ENCODE measurements at regions not wholly inside any gene's neighbourhood (a gene's known extent, or its start where the extent isn't known, plus 50 kb on each side); places are given as distances from the start of the nearest gene placed in this dataset.

DNA sequence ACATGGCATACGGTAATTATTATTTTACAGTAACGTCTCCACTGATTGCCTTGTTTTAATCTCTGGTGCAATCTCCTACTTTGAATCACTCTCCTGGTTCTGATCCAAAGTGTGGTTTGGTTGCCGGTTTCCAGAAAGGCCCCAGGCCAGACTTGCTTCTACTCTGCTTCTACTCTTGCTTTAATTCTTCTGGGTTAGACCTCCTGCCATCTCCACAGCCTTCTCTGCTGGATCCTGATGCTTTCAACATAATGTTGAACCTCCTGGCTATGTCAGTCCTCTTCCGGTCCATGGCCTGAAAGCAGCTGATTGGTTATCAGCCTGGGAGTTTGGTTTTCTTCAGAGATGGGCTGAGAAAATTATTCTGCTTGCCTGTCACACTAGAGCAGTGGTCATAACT is 266.5 kb upstream of the RIMS1 start:
- WGBS, 2 donors = 34 to 38% methylated on average over 4 of the region's 4 CpGs
- no peak for DNase-seq
- Histone ChIP-seq H3K9me3 (no peaks in the 10 kb centered on the region), H3K27ac (no peak overlapping the region), H3K27me3 (no peaks in the 10 kb centered on the region), H3K4me3 (no peak overlapping the region), H3K36me3 (no peaks in the 10 kb centered on the region), H3K4me1 (no peaks in the 10 kb centered on the region)
- intact Hi-C loops (cut with DNase I) = no loop called here
- TF ChIP-seq, protein P1, sequence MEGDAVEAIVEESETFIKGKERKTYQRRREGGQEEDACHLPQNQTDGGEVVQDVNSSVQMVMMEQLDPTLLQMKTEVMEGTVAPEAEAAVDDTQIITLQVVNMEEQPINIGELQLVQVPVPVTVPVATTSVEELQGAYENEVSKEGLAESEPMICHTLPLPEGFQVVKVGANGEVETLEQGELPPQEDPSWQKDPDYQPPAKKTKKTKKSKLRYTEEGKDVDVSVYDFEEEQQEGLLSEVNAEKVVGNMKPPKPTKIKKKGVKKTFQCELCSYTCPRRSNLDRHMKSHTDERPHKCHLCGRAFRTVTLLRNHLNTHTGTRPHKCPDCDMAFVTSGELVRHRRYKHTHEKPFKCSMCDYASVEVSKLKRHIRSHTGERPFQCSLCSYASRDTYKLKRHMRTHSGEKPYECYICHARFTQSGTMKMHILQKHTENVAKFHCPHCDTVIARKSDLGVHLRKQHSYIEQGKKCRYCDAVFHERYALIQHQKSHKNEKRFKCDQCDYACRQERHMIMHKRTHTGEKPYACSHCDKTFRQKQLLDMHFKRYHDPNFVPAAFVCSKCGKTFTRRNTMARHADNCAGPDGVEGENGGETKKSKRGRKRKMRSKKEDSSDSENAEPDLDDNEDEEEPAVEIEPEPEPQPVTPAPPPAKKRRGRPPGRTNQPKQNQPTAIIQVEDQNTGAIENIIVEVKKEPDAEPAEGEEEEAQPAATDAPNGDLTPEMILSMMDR (IDR thresholded peaks at IDR 0.05) = no peak
- no peak for TF ChIP-seq POLR2A (IDR thresholded peaks at IDR 0.05)

DNA sequence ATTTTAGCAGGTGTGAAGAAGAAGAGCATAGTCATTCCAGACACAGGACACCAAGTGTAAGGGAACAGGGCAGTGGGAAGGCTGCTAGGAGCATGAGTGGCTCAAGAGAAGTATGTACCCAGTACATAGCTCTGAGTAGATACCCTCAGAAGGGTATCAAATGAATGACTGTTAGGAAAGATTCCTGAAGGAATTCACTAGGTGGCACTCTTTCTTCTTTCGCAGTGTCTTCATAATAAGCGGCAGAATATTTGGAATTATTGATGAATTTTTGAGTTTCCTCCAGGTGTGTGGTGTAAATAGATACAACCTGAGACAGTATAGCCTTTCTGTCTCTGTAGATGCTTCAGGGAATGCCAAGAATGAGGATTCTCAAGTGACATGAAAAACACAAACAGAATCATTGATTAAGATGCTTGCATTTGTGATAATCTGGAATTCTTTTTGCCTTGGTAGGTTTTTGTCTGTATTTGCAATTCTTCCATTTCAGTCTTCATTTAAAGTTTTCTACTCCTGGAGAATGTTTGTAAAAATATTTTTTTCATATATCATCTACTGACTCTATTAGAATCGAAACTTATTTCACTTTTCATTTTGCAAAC is 264.3 kb upstream of the RIMS1 start:
- Histone ChIP-seq H3K27ac (no peak overlapping the region), H3K27me3 (no peaks in the 10 kb centered on the region), H3K4me1 (no peaks in the 10 kb centered on the region), H3K36me3 (no peaks in the 10 kb centered on the region), H3K4me3 (no peak overlapping the region), H3K9me3 (peaks cover 0 to 7% (median 0%) of the 10 kb centered on the region in 3 donors)
- WGBS, 2 donors = 47 to 52% methylated on average over 3 of the region's 3 CpGs
- intact Hi-C loops (cut with DNase I) = no loop called here
- no peak for TF ChIP-seq POLR2A (IDR thresholded peaks at IDR 0.05)
- TF ChIP-seq, protein P1 (IDR thresholded peaks at IDR 0.05) = no peak
- DNase-seq = no peak

DNA sequence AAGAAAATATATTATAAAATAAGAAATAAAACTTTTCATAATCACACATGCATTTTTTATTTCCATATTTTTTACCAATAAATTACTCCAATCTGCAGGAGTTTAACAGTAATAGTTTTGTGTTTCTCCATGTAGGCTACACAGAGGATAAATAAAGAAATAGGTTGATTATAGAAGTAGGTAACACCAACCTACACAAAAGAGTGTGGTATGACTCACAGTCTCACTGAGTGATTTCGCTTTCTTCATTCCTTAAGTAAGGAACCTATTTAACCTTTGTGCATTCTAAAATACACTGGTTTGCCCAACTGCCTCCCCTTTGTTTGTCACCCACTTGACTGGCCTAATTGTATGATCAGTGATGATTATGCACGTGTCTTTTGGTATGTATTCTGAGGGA is 244.2 kb upstream of the RIMS1 start:
- WGBS, 2 donors = 45 to 56% methylated on average over 2 of the region's 2 CpGs
- Histone ChIP-seq H3K27ac (no peak overlapping the region), H3K4me1 (no peaks in the 10 kb centered on the region), H3K9me3 (no peaks in the 10 kb centered on the region), H3K4me3 (no peak overlapping the region), H3K36me3 (no peaks in the 10 kb centered on the region), H3K27me3 (no peaks in the 10 kb centered on the region)
- intact Hi-C loops (cut with DNase I) = no loop called here
- no peak for DNase-seq
- TF ChIP-seq POLR2A (IDR thresholded peaks at IDR 0.05) = no peak
- TF ChIP-seq, protein P1 (IDR thresholded peaks at IDR 0.05) = no peak

DNA sequence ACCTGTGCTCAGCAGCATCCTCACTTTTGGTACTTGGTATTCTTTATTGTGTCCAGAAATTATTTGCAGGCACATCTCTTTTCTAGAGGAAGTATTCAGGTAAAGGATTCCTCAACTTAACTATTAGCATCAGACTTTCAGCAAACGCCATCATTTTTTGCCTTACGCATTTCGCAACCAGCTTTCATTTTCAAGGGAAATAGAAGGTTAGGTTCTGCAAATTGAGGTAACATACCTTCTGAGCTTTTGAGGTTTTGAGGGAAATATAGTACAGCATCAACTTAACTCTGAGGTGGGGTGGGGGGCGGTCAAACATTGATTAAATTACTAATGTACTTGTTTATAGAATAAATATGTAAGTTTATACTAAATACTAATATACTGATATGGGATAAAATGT is 243.6 kb upstream of the RIMS1 start:
- no peaks in the 10 kb centered on the region for H3K4me1 ChIP-seq
- H3K36me3 ChIP-seq = no peaks in the 10 kb centered on the region
- 85 to 93% methylated on average over 4 of the region's 4 CpGs for WGBS, 2 donors
- intact Hi-C loops (cut with DNase I) = no loop called here
- H3K27me3 ChIP-seq = no peaks in the 10 kb centered on the region
- no peak for TF ChIP-seq POLR2A (IDR thresholded peaks at IDR 0.05)
- TF ChIP-seq, protein P1 (IDR thresholded peaks at IDR 0.05) = no peak
- DNase-seq = no peak
- H3K27ac ChIP-seq = no peak overlapping the region
- H3K4me3 ChIP-seq = no peak overlapping the region
- H3K9me3 ChIP-seq = no peaks in the 10 kb centered on the region

DNA sequence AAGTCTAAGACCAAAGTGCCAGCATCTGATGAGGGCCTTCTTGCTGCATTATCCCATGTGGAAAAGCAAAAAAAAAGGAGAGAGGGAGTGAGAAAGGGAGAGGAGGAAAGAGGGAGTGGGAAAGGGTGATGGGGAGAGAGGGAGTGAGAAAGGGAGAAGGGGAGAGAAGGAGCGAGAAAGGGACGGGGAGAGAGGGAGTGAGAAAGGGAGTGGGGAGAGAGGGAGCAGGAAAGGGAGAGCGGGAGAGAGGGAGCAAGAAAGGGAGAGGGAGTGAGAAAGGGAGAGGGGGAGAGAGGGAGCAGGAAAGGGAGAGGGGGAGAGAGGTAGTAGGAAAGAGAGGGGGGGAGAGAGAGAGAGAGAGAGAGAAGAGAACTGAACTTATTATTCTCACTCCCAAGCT is 241.1 kb upstream of the RIMS1 start:
- no peaks in the 10 kb centered on the region for H3K9me3 ChIP-seq
- TF ChIP-seq POLR2A (IDR thresholded peaks at IDR 0.05) = no peak
- TF ChIP-seq, protein P1 (IDR thresholded peaks at IDR 0.05) = no peak
- 78 to 94% methylated on average over 3 of the region's 3 CpGs for WGBS, 2 donors
- H3K4me1 ChIP-seq = no peaks in the 10 kb centered on the region
- no peak for DNase-seq
- no peak overlapping the region for H3K4me3 ChIP-seq
- no peak overlapping the region for H3K27ac ChIP-seq
- intact Hi-C loops (cut with DNase I) = no loop called here
- H3K36me3 ChIP-seq = no peaks in the 10 kb centered on the region
- H3K27me3 ChIP-seq = no peaks in the 10 kb centered on the region

Data from esophagus squamous epithelium (tissue), 5 donors.